Mononuclear cell (primary cell): ENCODE measurements at regions not wholly inside any gene's neighbourhood (a gene's known extent, or its start where the extent isn't known, plus 50 kb on each side); places are given as distances from the start of the nearest gene placed in this dataset.
"Not testable (repeated sequence)": the region's sequence is repeated elsewhere in the genome, so short reads cannot be mapped to it uniquely, and the experiment has no call there.

ENCODE experiments used
- H3K27me3 ChIP-seq: 2 replicates; pipeline ENCODE4 v1.6.0; 2011; ENCODE audit warnings: low read length, control low read depth; ENCODE audit not compliant: insufficient read depth
- H3K4me1 ChIP-seq: 2 replicates; pipeline ENCODE4 v1.5.1; 2011; ENCODE audit warnings: mild to moderate bottlenecking, low read length, control low read depth; ENCODE audit not compliant: insufficient read depth
- H3K4me3 ChIP-seq: 2 replicates; pipeline ENCODE4 v1.5.1; 2011; ENCODE audit warnings: mild to moderate bottlenecking, low read length, moderate library complexity
- H3K9me3 ChIP-seq: 2 replicates; pipeline ENCODE4 v1.5.1; 2011; ENCODE audit warnings: low read depth, mild to moderate bottlenecking, control low read depth, low read length

- H3K4me3 ChIP-seq: no peak overlapping the region
Observed at GRCh38 chr5:166083183-166083959, 2208.1 kb upstream of the WWC1 start.

GRCh38 chr5:166086568-166086967 is 2204.9 kb upstream of the WWC1 start:
- Histone ChIP-seq H3K27me3 (no peaks in the 10 kb centered on the region), H3K4me1 (no peaks in the 10 kb centered on the region), H3K4me3 (no peak overlapping the region), H3K9me3 (no peaks in the 10 kb centered on the region)

More at GRCh38 chr5:166083183-166083959, 2208.1 kb upstream of the WWC1 start:
- Histone ChIP-seq H3K4me1 (no peaks in the 10 kb centered on the region), H3K27me3 (no peaks in the 10 kb centered on the region), H3K9me3 (no peaks in the 10 kb centered on the region)

GRCh38 chr5:166088389-166089039 is 2202.9 kb upstream of the WWC1 start:
- no peaks in the 10 kb centered on the region for H3K9me3 ChIP-seq
- no peaks in the 10 kb centered on the region for H3K4me1 ChIP-seq
- no peaks in the 10 kb centered on the region for H3K27me3 ChIP-seq
- H3K4me3 ChIP-seq: no peak overlapping the region

DNA sequence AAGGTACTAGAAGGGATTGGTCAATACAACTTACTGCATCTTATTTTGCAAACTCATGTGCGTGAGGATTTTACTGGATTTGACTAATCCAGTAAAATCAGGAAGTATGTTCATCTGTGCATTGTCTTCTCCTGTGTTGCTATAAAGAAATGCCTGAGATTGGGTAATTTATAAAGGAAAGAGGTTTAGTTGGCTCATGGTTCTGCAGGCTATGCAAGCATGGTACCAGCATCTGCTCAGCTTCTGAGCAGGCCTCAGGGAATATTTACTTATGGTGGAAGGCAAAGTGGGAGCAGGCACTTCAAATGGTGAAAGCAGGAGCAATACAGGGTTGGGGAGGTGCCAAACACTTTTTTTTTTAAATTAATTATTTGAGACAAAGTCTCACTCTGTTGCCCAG is 2199.5 kb upstream of the WWC1 start:
- Histone ChIP-seq H3K4me1 (no peaks in the 10 kb centered on the region), H3K4me3 (no peak overlapping the region), H3K27me3 (no peaks in the 10 kb centered on the region), H3K9me3 (no peaks in the 10 kb centered on the region)

GRCh38 chr5:166093312-166093711 is 2198.1 kb upstream of the WWC1 start:
- Histone ChIP-seq H3K4me3 (no peak overlapping the region), H3K4me1 (no peaks in the 10 kb centered on the region), H3K27me3 (no peaks in the 10 kb centered on the region), H3K9me3 (no peaks in the 10 kb centered on the region)

DNA sequence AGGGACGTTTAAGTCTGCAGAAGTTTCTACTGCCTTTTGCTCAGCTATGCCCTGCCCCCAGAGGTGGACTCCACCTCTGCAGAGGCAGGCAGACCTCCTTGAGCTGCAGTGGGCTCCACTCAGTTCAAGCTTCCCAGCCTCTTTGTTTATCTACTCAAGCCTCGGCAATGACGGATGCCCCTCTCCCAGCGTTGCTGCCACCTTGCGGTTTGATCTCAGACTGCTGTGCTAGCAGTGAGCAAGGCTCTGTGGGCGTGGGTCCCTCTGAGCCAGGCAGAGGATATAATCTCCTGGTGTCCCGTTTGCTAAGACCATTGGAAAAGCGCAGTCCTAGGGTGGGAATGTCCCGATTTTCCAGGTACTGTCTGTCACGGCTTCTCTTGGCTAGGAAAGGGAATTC is 2188.5 kb upstream of the WWC1 start:
- no peaks in the 10 kb centered on the region for H3K9me3 ChIP-seq
- H3K4me1 ChIP-seq: no peaks in the 10 kb centered on the region
- H3K27me3 ChIP-seq: no peaks in the 10 kb centered on the region
- no peak overlapping the region for H3K4me3 ChIP-seq

DNA sequence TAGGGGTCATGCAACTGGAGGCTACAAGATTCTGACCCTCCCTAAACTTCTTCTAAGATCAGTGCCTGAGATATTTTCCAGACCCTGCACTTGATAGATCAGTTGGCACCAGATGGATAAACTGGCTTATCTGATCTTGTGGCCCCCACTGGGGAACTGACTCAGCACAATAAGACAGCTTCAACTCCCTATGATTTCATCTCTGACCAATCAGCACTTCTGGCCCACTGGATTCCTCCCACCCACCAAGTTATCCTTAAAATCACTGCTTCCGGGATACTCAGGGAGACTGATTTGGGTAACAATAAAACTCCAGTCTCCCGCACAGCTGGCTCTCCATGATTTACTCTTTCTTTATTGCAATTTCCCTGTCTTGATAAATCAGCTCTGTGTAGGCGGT is 2180.4 kb upstream of the WWC1 start:
- no peak overlapping the region for H3K4me3 ChIP-seq
- H3K27me3 ChIP-seq: no peaks in the 10 kb centered on the region
- H3K9me3 ChIP-seq: no peaks in the 10 kb centered on the region
- no peaks in the 10 kb centered on the region for H3K4me1 ChIP-seq

DNA sequence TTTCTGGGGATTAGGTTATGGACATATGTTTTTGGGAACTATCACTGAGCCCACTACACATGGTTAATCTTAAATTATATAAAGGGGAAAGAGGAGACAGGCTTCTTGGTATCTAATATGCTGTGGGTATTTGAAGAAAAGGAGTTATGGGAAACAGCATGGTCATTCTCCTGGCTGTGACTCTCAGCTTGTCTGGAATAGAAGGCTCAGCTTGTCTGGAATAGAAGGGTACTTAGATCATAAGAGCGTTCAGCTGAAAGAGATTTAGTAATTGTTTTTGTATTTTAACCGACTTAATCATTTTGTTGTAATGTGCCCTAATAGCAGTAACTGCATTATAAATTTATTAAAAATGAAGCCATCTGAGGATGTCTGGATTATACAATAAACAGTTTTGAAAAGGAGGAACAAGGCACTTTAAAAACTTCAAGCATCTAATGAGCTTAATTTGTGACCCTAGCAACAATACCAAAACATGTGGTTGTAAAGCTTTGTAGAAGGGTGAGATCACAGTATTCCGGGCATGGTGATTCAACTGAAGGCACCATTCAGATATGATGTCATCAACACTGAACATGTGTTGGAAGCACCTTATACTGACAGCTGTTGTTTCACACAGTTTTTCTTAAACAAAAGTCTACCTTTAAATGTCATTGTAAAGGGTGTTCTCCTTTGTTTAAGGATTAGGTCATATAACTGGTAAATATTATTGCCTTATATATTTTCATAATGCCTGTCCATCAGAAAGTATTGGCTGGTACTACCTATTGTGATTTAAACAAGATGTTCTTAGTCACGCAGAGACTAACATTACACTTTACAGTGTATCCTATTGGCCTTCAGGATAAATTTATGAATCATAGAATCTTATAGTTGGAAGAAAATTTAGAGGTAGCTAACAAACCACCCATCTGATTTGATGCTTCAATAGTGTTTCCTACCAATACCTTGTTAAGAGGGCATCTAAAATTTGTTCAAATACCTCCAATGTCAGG is 2174.1 kb upstream of the WWC1 start:
- no peaks in the 10 kb centered on the region for H3K4me1 ChIP-seq

DNA sequence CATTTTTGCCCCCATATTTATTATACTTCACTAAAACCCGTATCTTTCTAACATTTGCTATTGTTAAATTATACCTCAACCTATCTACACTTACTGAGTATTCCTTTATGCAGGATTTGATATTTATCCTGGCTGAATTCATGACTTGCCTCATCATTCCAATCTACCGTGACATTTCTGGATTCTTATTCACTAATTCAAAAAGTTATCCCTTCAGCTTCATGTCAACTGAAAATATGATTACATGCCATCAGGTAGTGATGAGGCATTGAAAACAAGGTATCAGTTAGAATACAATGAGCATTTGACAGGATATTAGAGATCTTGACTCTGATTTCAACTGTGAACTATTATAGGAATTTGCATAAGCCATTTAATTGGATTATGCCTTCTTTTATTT is 2171.9 kb upstream of the WWC1 start:
- no peak overlapping the region for H3K4me3 ChIP-seq
- H3K4me1 ChIP-seq: no peaks in the 10 kb centered on the region
- peaks cover 12% of the 10 kb centered on the region for H3K9me3 ChIP-seq
- no peaks in the 10 kb centered on the region for H3K27me3 ChIP-seq

More for the DNA sequence above, 2174.1 kb upstream of the WWC1 start:
- no peaks in the 10 kb centered on the region for H3K27me3 ChIP-seq
- peaks cover 12% of the 10 kb centered on the region for H3K9me3 ChIP-seq
- no peak overlapping the region for H3K4me3 ChIP-seq

DNA sequence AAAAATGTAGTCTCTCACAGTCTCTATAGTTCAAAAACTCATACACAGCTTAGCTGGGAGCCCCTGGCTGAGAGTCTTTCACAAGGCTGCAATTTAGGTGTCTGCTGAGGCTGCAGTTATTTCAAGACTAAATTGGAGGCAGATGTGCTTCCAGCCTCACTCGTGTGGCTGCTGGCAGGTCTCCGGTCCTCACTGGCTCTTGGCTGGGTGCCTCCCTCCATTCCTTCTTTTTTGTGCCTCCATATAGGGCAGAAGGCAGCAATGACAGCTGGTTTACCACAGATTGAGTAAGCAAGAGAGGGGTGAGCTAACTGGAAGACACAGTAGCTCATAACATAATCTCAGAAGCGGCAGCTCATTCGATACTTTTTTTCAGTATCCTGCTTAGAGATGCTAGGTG is 2167.7 kb upstream of the WWC1 start:
- no peaks in the 10 kb centered on the region for H3K4me1 ChIP-seq
- H3K4me3 ChIP-seq: no peak overlapping the region
- H3K27me3 ChIP-seq: no peaks in the 10 kb centered on the region
- H3K9me3 ChIP-seq: peaks cover 7% of the 10 kb centered on the region

GRCh38 chr5:166127766-166128570 is 2163.5 kb upstream of the WWC1 start:
- no peaks in the 10 kb centered on the region for H3K9me3 ChIP-seq
- no peaks in the 10 kb centered on the region for H3K27me3 ChIP-seq
- no peak overlapping the region for H3K4me3 ChIP-seq
- H3K4me1 ChIP-seq: no peaks in the 10 kb centered on the region

DNA sequence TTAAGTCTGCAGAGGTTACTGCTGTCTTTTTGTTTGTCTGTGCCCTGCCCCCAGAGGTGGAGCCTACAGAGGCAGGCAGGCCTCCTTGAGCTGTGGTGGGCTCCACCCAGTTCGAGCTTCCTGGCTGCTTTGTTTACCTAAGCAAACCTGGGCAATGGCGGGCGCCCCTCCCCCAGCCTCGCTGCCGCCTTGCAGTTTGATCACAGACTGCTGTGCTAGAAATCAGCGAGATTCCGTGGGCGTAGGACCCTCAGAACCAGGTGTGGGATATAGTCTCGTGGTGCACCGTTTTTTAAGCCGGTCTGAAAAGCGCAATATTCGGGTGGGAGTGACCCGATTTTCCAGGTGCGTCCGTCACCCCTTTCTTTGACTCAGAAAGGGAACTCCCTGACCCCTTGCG is 2146.3 kb upstream of the WWC1 start:
- H3K4me3 ChIP-seq, H3K27me3 ChIP-seq, H3K9me3 ChIP-seq: not testable (repeated sequence)

DNA sequence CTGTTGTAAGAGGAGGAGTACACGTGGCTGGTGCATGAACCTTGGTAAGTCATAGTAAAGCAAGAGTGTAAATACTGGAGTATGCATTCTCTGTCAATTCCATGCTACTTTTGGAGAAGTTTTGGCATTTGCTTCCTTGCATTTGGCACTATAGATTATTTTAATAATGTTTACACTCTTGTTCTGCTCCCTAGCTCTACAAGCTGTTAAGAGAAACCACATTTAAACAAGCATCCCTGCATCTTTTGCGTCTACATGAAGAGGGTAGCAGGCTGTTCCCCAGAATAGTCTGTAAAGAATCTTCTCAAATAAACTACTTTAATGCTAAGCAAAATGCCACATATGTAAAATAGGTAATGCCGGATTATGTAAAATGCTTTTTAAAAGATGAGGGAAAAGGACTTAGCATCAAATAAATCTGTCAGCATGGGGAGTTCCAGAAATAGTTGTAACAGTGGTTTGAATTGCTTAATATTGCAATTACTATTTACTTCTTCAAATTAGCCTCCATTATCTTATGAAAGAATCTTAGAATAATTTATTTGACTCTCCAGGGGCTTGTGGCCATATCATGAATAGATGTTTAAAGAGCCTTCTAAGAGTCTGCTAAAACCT is 2127.3 kb upstream of the WWC1 start:
- no peak overlapping the region for H3K4me3 ChIP-seq
- H3K9me3 ChIP-seq: no peaks in the 10 kb centered on the region
- no peaks in the 10 kb centered on the region for H3K27me3 ChIP-seq
- H3K4me1 ChIP-seq: no peaks in the 10 kb centered on the region

More for the DNA sequence above, 2146.3 kb upstream of the WWC1 start:
- H3K4me1 ChIP-seq: not testable (repeated sequence)

DNA sequence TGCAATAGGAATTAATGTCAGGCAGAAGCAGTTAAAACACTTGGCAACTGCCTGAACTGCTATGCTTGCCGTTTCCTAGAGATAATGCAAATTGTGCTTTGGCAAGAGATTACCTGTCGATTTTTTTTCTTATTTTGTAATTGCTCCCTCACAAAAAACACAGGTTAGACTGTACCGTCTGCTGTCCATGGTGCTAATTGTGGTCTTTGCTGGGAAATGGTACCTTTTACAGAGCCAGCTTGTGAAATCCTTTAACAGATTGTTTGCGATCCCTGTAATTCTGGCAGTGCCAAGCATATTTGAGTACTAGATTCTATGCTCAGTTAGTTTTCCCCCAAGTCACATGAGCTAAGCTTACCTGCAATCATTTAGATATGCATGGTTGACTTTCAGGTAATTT is 2125.8 kb upstream of the WWC1 start:
- Histone ChIP-seq H3K4me1 (no peaks in the 10 kb centered on the region), H3K4me3 (no peak overlapping the region), H3K9me3 (no peaks in the 10 kb centered on the region), H3K27me3 (no peaks in the 10 kb centered on the region)
